LNCAP (cell line): ENCODE measurements at regions not wholly inside any gene's neighbourhood (a gene's known extent, or its start where the extent isn't known, plus 50 kb on each side); places are given as distances from the start of the nearest gene placed in this dataset.

ENCODE experiments used
- TF ChIP-seq, protein P1 (sequence below): fragments of 450-650 bp; IDR thresholded peaks from 2 replicates; pipeline ENCODE4 v1.5.1; 2017; ENCODE audit warnings: mild to moderate bottlenecking

DNA sequence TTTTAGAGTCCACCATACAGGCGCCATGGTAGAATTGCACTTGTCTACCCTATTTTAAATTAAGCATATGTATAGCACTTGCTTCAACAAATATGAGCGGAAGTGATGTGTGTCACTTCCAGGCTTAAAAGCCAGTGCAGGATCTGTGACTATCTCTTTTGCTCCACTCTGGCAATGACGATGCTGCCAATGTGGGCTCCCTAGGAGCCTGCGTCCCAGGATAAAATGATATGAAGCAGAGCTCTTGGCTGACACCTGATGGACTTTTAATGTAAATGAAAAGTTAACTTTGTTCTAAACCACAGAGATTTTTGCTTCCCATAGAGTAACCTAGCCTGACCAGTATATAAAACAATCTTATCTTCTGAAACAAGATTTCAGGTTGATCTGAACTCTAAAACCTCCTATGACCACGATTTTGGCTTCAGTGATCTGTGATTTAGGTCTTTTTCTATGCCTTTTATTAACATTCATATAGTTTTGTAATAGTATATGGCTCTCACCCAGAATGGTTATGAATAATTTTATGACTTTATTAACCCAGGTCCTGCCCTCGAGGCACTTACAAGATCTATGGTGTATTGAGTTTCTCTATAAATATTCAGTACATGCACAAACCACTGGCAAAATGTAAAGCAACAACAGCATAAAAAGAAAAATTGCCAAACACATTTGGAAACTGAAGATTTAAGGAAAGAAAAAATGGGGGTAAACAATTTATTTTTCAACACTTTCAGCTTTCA lies 422.5 kb upstream of the PIK3C3 start:
- TF ChIP-seq, protein P1, sequence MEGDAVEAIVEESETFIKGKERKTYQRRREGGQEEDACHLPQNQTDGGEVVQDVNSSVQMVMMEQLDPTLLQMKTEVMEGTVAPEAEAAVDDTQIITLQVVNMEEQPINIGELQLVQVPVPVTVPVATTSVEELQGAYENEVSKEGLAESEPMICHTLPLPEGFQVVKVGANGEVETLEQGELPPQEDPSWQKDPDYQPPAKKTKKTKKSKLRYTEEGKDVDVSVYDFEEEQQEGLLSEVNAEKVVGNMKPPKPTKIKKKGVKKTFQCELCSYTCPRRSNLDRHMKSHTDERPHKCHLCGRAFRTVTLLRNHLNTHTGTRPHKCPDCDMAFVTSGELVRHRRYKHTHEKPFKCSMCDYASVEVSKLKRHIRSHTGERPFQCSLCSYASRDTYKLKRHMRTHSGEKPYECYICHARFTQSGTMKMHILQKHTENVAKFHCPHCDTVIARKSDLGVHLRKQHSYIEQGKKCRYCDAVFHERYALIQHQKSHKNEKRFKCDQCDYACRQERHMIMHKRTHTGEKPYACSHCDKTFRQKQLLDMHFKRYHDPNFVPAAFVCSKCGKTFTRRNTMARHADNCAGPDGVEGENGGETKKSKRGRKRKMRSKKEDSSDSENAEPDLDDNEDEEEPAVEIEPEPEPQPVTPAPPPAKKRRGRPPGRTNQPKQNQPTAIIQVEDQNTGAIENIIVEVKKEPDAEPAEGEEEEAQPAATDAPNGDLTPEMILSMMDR, result peak; percentile 56; the same call in 1 of the 2 replicates

DNA sequence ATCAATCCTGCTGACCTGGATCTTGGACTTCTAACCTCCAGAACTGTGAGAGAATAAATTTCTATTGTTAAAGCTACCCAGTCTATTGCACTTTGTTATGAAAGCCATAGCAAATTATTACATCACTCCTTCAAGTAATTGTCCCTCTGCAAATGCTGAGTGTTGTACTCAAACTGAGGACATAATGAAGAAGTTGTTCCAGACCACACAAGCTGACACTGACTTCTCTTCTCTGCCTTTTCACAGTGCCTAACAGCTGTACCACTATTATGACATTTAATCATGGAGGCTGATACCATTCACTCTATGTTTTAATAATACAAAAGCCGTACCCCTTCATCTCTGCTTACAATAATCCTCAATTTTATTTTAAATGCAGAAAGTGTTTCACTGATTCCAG lies 424.1 kb upstream of the PIK3C3 start:
- TF ChIP-seq, protein P1, result no peak

DNA sequence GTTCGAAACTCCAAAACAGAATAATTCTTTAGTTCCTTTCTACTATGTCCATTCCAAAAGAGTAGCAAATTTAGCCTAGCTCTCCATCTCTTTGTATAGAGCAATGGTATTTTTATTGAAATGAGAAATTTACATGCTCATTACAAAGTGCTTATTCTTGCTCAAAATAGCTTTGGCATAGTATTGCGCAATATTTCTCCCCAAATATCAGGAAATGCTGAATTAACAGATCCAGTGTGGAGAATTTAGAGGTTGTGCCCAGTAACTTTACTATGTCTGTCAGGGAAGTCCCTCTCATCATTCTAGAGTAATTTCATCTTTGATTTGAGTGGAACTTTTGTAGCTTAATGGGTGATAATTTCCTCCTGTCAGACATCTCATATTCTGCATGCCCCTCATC lies 425.9 kb upstream of the PIK3C3 start:
- TF ChIP-seq, protein P1, result no peak

DNA sequence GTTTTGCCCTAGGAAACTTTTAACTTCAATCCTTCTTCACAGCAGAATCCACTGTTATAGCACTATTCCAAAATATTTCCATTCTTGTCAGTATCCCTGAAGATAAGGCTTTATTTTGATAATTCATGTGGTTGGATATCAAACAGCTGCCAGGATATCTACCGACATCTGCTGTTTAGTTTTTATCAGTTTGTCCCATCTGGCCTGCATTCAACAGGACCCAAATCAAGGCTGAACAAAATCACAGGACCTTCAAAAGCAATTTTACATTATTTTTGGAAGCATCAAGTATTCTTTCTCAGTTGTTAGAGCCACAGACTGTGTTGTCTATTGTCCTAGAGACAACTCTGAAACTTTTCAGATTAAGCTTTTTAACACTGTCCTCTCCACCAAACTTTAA lies 429.0 kb upstream of the PIK3C3 start:
- TF ChIP-seq, protein P1, result no peak

GRCh38 chr18:41524674-41525470 lies 430.2 kb upstream of the PIK3C3 start:
- TF ChIP-seq, protein P1, result no peak

DNA sequence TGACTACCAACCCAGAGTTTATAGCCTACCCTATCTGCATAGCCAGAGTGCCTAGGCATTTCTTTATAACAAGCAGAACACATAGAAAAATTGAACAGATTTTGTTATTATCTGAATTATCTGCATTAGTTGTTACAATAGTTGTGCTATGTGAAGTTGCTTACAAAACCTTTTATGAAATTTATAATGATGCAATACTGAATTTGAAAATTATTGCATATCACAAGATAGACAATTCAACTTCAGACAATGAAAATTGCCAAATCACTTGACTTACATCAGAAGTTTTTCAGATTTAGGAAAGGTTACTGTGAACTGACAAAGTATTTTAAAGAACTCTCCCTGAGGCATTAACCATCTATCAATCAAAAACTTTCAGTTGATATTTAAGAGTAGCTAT lies 437.9 kb upstream of the PIK3C3 start:
- TF ChIP-seq, protein P1, result no peak

DNA sequence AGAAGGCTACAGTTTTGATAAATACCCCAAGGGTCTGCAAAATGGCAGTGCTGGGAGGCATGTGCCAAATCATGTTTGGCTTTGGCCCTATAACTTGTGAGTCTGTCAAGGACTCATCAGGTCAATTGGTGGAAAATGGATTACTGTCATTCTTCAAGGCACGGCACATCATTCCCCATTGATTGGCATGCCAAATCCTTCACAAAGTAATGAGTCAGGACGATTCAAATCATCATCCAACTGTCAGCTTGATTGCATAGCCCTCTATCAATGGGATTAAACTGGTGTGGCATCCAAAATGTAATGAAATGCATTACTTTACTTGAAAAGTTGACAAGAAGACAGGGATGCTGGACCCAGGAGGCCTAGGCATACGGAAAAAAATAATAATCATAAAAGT lies 441.6 kb upstream of the PIK3C3 start:
- TF ChIP-seq, protein P1, result no peak
